H1 (cell line): ENCODE measurements at regions not wholly inside any gene's neighbourhood (a gene's known extent, or its start where the extent isn't known, plus 50 kb on each side); places are given as distances from the start of the nearest gene placed in this dataset.

Experiments used
- BCL11A ChIP-seq, 2 experiments: IDR thresholded peaks; one replicate each; pipeline ENCODE4 v1.6.1; 2011; ENCODE audit warnings: low read depth in 2 of 2, low read length in 2 of 2, mild to moderate bottlenecking in 2 of 2
- EP300 ChIP-seq, 2 experiments: IDR thresholded peaks; 1 replicate in 1 of 2; 2 replicates in 1 of 2; pipeline ENCODE4 v1.6.1; 2011 to 2012; ENCODE audit warnings: low read depth in 2 of 2, low read length in 2 of 2, mild to moderate bottlenecking in 2 of 2, borderline replicate concordance in 1 of 2, inconsistent platforms in 1 of 2, moderate library complexity in 1 of 2
- EZH2 ChIP-seq: fragments of 200-600 bp; sonication (generic); IDR thresholded peaks from 2 replicates; pipeline ENCODE4 v1.7.1; 2012; ENCODE audit warnings: low read depth, mild to moderate bottlenecking, moderate library complexity, low read length, inconsistent platforms; ENCODE audit not compliant: severe bottlenecking
- GTF2F1 ChIP-seq: IDR thresholded peaks from 2 replicates; pipeline ENCODE4 v1.6.1; 2012; ENCODE audit warnings: low read depth, low read length, improper control_type of control experiment, borderline replicate concordance
- HDAC2 ChIP-seq, 2 experiments: fragments of 300-600 bp in 1 of 2; sonication (generic) in 1 of 2; IDR thresholded peaks; 2 replicates each; pipeline ENCODE4 v1.6.1; 2011 to 2012; ENCODE audit warnings: low read depth in 2 of 2, low read length in 2 of 2, mild to moderate bottlenecking in 2 of 2, moderate library complexity in 2 of 2, borderline replicate concordance in 1 of 2, inconsistent platforms in 1 of 2
- POLR2A ChIP-seq, 2 experiments: IDR thresholded peaks; 1 replicate in 1 of 2; 2 replicates in 1 of 2; pipeline ENCODE4 v1.6.1; 2011; ENCODE audit warnings: low read depth in 2 of 2, low read length in 2 of 2, mild to moderate bottlenecking in 2 of 2; ENCODE audit errors: control extremely low read depth in 1 of 2
- POLR2AphosphoS5 ChIP-seq: IDR thresholded peaks from 2 replicates; pipeline ENCODE4 v1.6.1; 2011; ENCODE audit warnings: low read depth, low read length
- RAD21 ChIP-seq, 2 experiments: IDR thresholded peaks in 1 of 2; conservative IDR thresholded peaks in 1 of 2; 2 replicates each; pipeline ENCODE4 v1.6.1; 2011; ENCODE audit warnings: low read depth in 2 of 2, low read length in 2 of 2, improper control_type of control experiment in 1 of 2, inconsistent platforms in 1 of 2, mild to moderate bottlenecking in 1 of 2, moderate library complexity in 1 of 2
- RFX5 ChIP-seq: IDR thresholded peaks from 2 replicates; pipeline ENCODE4 v1.6.1; 2011; ENCODE audit warnings: low read depth, low read length, improper control_type of control experiment, borderline replicate concordance
- SIN3A ChIP-seq, 2 experiments: IDR thresholded peaks in 1 of 2; conservative IDR thresholded peaks in 1 of 2; 2 replicates each; pipeline ENCODE4 v1.6.1; 2011 to 2012; ENCODE audit warnings: low read length in 2 of 2, improper control_type of control experiment in 1 of 2, low read depth in 1 of 2, mild to moderate bottlenecking in 1 of 2
- SUZ12 ChIP-seq: fragments of 200-600 bp; sonication (generic); IDR thresholded peaks from 2 replicates; pipeline ENCODE4 v1.6.1; 2012; ENCODE audit warnings: mild to moderate bottlenecking, inconsistent platforms, low read length, moderate library complexity, mixed read lengths
- TAF1 ChIP-seq: IDR thresholded peaks from 2 replicates; pipeline ENCODE4 v1.6.1; 2011; ENCODE audit warnings: mild to moderate bottlenecking, low read depth, low read length
- YY1 ChIP-seq: IDR thresholded peaks from 2 replicates; pipeline ENCODE4 v1.6.1; 2011; ENCODE audit warnings: low read depth, mild to moderate bottlenecking, low read length
- TF ChIP-seq, protein P1 (sequence below), 3 experiments: IDR thresholded peaks; 1 replicate in 2 of 3; 2 replicates in 1 of 3; pipeline versions ENCODE4 v1.5.1 to v1.6.1; 2011; ENCODE audit warnings: low read length in 3 of 3, mild to moderate bottlenecking in 3 of 3, inconsistent platforms in 2 of 3, low read depth in 1 of 3, moderate library complexity in 1 of 3; ENCODE audit not compliant: insufficient read depth in 1 of 3; ENCODE audit errors: control extremely low read depth in 1 of 3

DNA sequence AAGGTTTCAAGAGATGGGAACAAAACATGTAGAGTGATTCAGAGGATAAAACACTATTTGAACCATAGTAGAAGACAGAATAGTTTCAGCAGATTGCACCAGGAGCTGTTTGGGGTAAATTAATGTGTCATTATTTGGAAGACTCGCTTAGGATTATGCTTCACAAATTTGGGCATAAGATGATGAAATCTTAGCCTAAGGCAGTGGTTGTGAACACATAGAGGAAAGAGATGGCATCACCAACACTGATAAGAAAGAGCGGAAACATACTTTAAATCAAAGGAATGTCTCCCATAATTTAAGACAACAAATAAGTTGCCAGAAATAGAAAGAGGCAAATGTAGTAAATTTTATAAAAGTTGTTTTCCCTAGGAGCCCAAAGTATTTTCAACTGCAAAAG, 66.1 kb upstream of the TBCA start:
- TF ChIP-seq EZH2 (no peak), YY1 (no peak), HDAC2 (IDR thresholded peaks at IDR 0.05; ENCODE audit: borderline replicate concordance in 1 of 2, low read depth in 2 of 2, low read length in 2 of 2) (no peak), RFX5 (no peak), POLR2AphosphoS5 (no peak), POLR2A (IDR thresholded peaks at IDR 0.05; ENCODE audit: control extremely low read depth in 1 of 2, low read depth in 2 of 2, low read length in 2 of 2) (no peak), TAF1 (no peak), SIN3A (conservative IDR thresholded peaks at IDR 0.05 in 1 of 2, IDR thresholded peaks at IDR 0.05 in 1 of 2; ENCODE audit: low read depth in 1 of 2, low read length in 2 of 2) (no peak), SUZ12 (no peak), EP300 (IDR thresholded peaks at IDR 0.05; ENCODE audit: borderline replicate concordance in 1 of 2, low read depth in 2 of 2, low read length in 2 of 2) (no peak), GTF2F1 (no peak), RAD21 (IDR thresholded peaks at IDR 0.05 in 1 of 2, conservative IDR thresholded peaks at IDR 0.05 in 1 of 2; ENCODE audit: low read depth in 2 of 2, low read length in 2 of 2) (no peak), BCL11A (IDR thresholded peaks at IDR 0.05; ENCODE audit: low read depth in 2 of 2, low read length in 2 of 2) (no peak)
- TF ChIP-seq, protein P1, sequence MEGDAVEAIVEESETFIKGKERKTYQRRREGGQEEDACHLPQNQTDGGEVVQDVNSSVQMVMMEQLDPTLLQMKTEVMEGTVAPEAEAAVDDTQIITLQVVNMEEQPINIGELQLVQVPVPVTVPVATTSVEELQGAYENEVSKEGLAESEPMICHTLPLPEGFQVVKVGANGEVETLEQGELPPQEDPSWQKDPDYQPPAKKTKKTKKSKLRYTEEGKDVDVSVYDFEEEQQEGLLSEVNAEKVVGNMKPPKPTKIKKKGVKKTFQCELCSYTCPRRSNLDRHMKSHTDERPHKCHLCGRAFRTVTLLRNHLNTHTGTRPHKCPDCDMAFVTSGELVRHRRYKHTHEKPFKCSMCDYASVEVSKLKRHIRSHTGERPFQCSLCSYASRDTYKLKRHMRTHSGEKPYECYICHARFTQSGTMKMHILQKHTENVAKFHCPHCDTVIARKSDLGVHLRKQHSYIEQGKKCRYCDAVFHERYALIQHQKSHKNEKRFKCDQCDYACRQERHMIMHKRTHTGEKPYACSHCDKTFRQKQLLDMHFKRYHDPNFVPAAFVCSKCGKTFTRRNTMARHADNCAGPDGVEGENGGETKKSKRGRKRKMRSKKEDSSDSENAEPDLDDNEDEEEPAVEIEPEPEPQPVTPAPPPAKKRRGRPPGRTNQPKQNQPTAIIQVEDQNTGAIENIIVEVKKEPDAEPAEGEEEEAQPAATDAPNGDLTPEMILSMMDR (IDR thresholded peaks at IDR 0.05; ENCODE audit: control extremely low read depth in 1 of 3, insufficient read depth in 1 of 3, low read depth in 1 of 3, low read length in 3 of 3) = no peak
